K562 (cell line): ENCODE measurements at regions not wholly inside any gene's neighbourhood (a gene's known extent, or its start where the extent isn't known, plus 50 kb on each side); places are given as distances from the start of the nearest gene placed in this dataset.
A peak's percentile ranks its signal among the peaks of the same experiment; 100 is the strongest.

Experiments
- CREB5 ChIP-seq: fragments of 250-450 bp; sonication (Bioruptor Pico); IDR thresholded peaks from 2 replicates; pipeline ENCODE4 v1.5.0; 2020; ENCODE audit warnings: mild to moderate bottlenecking
- EHMT2 ChIP-seq: fragments of 450-650 bp; IDR thresholded peaks from 2 replicates; pipeline ENCODE4 v1.6.1; 2018; ENCODE audit warnings: antibody characterized with exemption
- MTF1 ChIP-seq: fragments of 250-450 bp; sonication (Bioruptor Pico); IDR thresholded peaks from 2 replicates; pipeline ENCODE4 v1.9.0; 2021; ENCODE audit warnings: moderate library complexity, mild to moderate bottlenecking, inconsistent platforms, borderline replicate concordance
- PTBP1 ChIP-seq: fragments of 200-400 bp; formaldehyde crosslinking; IDR thresholded peaks from 2 replicates; pipeline ENCODE4 v1.6.1; 2017; ENCODE audit warnings: low read depth, low read length
- RFX5 ChIP-seq: IDR thresholded peaks from 2 replicates; pipeline ENCODE4 v1.6.1; 2011; ENCODE audit warnings: low read depth, mild to moderate bottlenecking, improper control_type of control experiment, low read length
- RREB1 ChIP-seq: fragments of 250-450 bp; sonication (Bioruptor Pico); IDR thresholded peaks from 2 replicates; pipeline ENCODE4 v1.4.0; 2020
- SETDB1 ChIP-seq: IDR thresholded peaks from one replicate; pipeline ENCODE4 v1.6.1; 2012; ENCODE audit warnings: low read length, control low read depth, inconsistent platforms
- SIN3A ChIP-seq, 2 experiments: fragments of 150-350 bp in 1 of 2; IDR thresholded peaks; 2 replicates each; pipeline ENCODE4 v1.6.1; 2011 to 2016; ENCODE audit warnings: borderline replicate concordance in 2 of 2, low read depth in 2 of 2, low read length in 2 of 2, mild to moderate bottlenecking in 2 of 2, moderate library complexity in 2 of 2; ENCODE audit not compliant: control insufficient read depth in 1 of 2
- SREBF2 ChIP-seq: sonication (generic); formaldehyde crosslinking; IDR thresholded peaks from 2 replicates; pipeline ENCODE4 v1.4.0; 2020; ENCODE audit warnings: mild to moderate bottlenecking, missing genetic modification reagents
- STAT5A ChIP-seq: IDR thresholded peaks from 2 replicates; pipeline ENCODE4 v1.6.1; 2012; ENCODE audit warnings: low read length, inconsistent platforms, borderline replicate concordance
- ZC3H11A ChIP-seq: IDR thresholded peaks from 2 replicates; pipeline ENCODE4 v1.6.1; 2012; ENCODE audit warnings: low read depth, low read length, improper control_type of control experiment
- ZFP36 ChIP-seq: fragments of 150-350 bp; IDR thresholded peaks from 2 replicates; pipeline ENCODE4 v1.6.1; 2018; ENCODE audit warnings: low read length, low read depth; ENCODE audit not compliant: partially characterized antibody
- ZNF134 ChIP-seq: fragments of 250-450 bp; sonication (Bioruptor Pico); conservative IDR thresholded peaks from 2 replicates; pipeline ENCODE4 v1.4.0; 2020
- ZNF57 ChIP-seq: fragments of 450-650 bp; formaldehyde crosslinking; IDR thresholded peaks from 2 replicates; pipeline ENCODE4 v1.4.0; 2020; ENCODE audit warnings: mild to moderate bottlenecking, moderate library complexity
- TF ChIP-seq, protein P1 (sequence below), 3 experiments: fragments of 200-800 bp in 1 of 3; fragments of 250-450 bp in 1 of 3; fragments of 450-650 bp in 1 of 3; sonication (Bioruptor Pico) in 1 of 3; sonication (Bioruptor generic) in 1 of 3; formaldehyde crosslinking in 1 of 3; IDR thresholded peaks; 2 replicates each; pipeline versions ENCODE4 v1.6.1 to v1.8.0; 2016 to 2022; ENCODE audit warnings: mild to moderate bottlenecking in 2 of 3, missing genetic modification characterization in 2 of 3, missing compliant biosample characterization in 1 of 3, moderate library complexity in 1 of 3

DNA sequence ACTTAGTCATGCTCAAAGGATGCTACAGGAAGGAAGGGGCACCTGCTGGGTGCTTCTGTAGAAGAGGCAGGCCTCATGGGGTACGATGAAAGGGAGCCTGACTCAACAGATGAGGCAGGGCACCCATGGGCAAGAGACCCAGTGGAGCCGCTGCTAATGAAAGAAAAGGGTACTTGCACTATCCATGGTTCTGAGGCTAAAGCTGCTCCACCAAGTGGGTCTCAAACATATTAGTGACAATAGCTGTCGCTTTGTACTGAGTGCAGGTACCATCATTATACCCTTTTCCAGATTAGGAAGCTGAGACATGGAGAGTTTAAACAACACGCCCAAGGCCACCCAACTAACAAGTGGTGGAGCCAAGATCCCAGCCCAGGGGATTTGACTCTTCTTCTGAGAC lies 127.5 kb upstream of the SERPIND1 start (continued):
- TF ChIP-seq CREB5 (CRISPR knock-in tag) (no peak), ZNF57 (CRISPR knock-in tag) (no peak), MTF1 (CRISPR knock-in tag) (peak; percentile 25; the same call in 1 of the 2 replicates), SREBF2 (CRISPR knock-in tag) (no peak), PTBP1 (no peak), STAT5A (no peak), ZFP36 (no peak), ZC3H11A (no peak), RREB1 (CRISPR knock-in tag) (no peak), RFX5 (no peak), SETDB1 (peak; percentile 58), SIN3A (IDR thresholded peaks at IDR 0.05; ENCODE audit: borderline replicate concordance in 2 of 2, control insufficient read depth in 1 of 2, low read depth in 2 of 2, low read length in 2 of 2) (no peak), EHMT2 (no peak), ZNF134 (CRISPR knock-in tag) (no peak)
- TF ChIP-seq, protein P1, sequence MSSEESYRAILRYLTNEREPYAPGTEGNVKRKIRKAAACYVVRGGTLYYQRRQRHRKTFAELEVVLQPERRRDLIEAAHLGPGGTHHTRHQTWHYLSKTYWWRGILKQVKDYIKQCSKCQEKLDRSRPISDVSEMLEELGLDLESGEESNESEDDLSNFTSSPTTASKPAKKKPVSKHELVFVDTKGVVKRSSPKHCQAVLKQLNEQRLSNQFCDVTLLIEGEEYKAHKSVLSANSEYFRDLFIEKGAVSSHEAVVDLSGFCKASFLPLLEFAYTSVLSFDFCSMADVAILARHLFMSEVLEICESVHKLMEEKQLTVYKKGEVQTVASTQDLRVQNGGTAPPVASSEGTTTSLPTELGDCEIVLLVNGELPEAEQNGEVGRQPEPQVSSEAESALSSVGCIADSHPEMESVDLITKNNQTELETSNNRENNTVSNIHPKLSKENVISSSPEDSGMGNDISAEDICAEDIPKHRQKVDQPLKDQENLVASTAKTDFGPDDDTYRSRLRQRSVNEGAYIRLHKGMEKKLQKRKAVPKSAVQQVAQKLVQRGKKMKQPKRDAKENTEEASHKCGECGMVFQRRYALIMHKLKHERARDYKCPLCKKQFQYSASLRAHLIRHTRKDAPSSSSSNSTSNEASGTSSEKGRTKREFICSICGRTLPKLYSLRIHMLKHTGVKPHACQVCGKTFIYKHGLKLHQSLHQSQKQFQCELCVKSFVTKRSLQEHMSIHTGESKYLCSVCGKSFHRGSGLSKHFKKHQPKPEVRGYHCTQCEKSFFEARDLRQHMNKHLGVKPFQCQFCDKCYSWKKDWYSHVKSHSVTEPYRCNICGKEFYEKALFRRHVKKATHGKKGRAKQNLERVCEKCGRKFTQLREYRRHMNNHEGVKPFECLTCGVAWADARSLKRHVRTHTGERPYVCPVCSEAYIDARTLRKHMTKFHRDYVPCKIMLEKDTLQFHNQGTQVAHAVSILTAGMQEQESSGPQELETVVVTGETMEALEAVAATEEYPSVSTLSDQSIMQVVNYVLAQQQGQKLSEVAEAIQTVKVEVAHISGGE (CRISPR knock-in tag; IDR thresholded peaks at IDR 0.05), result no peak; a peak in 1 of 6 replicates
